GM13977 (cell line): ENCODE measurements at regions not wholly inside any gene's neighbourhood (a gene's known extent, or its start where the extent isn't known, plus 50 kb on each side); places are given as distances from the start of the nearest gene placed in this dataset.

Experiments
- DNase-seq: peaks from one replicate; pipeline ENCODE4 v3.0.0; 2012; ENCODE audit warnings: low spot score
- in situ Hi-C: fragments of 300-500 bp; cut with MboI; formaldehyde crosslinking; loops from one replicate; pipeline ENCODE4 v1.12.0; 2022; ENCODE audit warnings: low sequenced_read_pairs, low pct_unique_long_range_greater_than_20kb, mixed read lengths, inconsistent platforms; ENCODE audit not compliant: unreplicated experiment
- TF ChIP-seq, protein P1 (sequence below): IDR thresholded peaks from 2 replicates; pipeline ENCODE4 v1.5.1; 2012; ENCODE audit warnings: mild to moderate bottlenecking, control low read depth; ENCODE audit not compliant: insufficient read depth; ENCODE audit errors: extremely low read depth, missing control alignments

DNA sequence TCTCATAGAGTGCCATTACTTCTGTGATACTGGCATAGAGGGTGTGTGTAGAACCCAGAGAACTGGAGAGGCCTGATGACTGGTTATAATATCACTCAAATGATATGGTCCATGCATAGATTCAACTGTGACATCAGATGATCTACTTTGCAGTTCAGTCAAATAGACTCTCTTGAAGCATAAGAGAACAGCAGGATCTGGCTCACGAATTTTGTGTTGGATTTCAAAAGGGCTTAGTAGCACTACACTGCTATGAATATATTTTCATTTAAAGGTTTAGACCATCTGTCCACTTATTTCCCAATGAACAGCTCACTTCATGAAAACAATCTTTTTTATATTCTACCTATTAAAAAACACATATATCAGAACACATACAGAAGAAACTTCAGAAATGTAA lies 119.7 kb downstream of the KIF2B start:
- in situ Hi-C loops = no loop called here
- DNase-seq = no peak
- TF ChIP-seq, protein P1, sequence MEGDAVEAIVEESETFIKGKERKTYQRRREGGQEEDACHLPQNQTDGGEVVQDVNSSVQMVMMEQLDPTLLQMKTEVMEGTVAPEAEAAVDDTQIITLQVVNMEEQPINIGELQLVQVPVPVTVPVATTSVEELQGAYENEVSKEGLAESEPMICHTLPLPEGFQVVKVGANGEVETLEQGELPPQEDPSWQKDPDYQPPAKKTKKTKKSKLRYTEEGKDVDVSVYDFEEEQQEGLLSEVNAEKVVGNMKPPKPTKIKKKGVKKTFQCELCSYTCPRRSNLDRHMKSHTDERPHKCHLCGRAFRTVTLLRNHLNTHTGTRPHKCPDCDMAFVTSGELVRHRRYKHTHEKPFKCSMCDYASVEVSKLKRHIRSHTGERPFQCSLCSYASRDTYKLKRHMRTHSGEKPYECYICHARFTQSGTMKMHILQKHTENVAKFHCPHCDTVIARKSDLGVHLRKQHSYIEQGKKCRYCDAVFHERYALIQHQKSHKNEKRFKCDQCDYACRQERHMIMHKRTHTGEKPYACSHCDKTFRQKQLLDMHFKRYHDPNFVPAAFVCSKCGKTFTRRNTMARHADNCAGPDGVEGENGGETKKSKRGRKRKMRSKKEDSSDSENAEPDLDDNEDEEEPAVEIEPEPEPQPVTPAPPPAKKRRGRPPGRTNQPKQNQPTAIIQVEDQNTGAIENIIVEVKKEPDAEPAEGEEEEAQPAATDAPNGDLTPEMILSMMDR = no peak

DNA sequence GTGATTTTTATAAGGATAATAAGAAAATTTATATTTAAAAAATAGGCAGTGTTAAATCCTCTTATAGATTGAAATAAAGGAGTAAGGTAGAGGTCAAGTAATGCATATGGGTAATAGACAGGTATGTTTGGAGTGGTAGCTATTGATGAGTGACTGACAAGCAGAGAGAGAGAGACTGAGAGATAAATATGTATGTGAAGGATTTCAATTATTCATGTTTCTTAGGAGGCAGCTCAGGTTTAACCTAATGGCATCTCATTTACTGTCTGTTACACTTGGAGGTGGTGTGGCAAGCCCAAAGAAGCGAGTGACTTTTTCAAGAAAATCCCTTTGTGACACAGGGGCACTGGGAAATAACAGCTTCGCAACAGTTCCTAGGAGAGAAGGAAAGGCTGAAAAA lies 120.2 kb downstream of the KIF2B start:
- no peak for DNase-seq
- in situ Hi-C loops = no loop called here
- TF ChIP-seq, protein P1 = no peak

DNA sequence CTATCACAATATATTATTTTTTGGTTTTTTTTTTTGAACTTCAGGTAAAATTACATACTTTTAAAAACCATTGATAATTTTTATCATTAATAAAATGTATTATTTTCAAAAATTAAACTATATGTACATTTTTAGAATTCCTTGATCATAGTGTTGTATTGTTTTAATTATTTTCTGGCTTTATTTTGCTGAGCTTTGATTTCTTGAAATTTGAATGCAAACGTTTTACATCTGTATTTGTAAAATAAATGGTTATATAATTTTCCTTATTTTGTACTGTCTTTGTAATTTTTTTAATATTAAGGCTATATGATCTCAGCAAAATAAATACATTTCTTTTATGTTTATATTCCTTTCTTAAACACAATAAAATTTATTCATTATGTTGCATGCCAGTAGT lies 125.6 kb downstream of the KIF2B start:
- in situ Hi-C loops = no loop called here
- DNase-seq = no peak

DNA sequence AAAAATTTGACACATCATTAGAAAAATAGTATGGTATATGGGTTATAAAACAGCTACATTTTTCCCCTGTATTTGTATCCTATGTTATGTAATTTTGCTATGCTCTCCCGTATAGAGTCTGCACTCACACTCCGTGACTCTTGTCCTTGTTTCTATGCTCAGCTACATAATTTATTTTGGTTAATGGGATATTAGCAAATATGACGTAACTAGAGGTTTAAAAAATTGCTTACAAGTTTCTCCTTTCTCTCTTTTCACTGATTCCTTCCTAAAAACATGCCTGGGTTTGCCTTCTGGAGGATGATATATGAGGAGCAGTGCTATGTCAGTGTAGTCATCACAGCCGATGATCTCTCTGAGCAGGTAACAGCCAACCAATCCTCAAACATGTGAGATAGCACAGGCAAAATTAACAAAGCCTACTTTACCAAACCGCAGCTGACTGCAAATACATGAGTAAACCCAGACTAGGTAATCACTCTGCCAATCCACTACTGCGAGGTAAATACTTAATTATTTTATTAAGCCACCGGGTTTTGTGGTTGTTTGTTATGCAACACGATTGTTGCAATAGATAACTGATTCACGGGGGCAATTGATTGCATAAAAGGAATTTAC lies 126.9 kb downstream of the KIF2B start:
- TF ChIP-seq, protein P1 = no peak
- no peak for DNase-seq
- in situ Hi-C loops = no loop called here

More for the DNA sequence above, 125.6 kb downstream of the KIF2B start:
- TF ChIP-seq, protein P1 = no peak

DNA sequence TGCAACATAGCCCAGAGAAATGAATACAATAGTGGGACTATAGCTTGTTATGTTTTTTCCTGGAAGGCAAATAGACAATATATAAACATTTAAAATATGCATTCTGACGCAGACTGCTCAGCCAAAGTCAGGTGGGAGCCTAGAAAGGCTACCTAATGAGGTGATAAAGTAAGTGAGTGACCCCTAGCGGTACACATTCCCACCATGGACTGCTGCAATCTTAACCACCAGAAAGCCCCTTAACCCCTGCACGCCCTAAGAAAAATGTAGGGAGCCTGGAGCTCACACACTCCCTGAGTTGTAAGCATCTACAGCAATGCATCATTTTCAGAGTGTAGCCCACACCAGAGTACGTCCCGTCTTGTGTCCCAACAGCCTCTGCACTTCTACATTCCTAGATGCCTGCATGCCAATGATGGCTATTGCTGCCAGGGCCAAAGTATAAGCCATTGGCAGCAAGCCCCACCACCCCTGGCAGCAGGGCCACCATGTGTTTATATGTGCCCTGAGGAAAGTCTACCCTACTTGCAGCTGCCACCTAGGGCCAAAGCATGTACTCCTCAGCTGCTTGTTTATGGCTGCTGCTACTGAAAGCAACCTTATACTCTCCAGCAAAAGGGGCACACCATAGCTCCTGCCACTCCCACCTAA lies 127.6 kb downstream of the KIF2B start:
- TF ChIP-seq, protein P1 = no peak
- DNase-seq = no peak
- in situ Hi-C loops = no loop called here

DNA sequence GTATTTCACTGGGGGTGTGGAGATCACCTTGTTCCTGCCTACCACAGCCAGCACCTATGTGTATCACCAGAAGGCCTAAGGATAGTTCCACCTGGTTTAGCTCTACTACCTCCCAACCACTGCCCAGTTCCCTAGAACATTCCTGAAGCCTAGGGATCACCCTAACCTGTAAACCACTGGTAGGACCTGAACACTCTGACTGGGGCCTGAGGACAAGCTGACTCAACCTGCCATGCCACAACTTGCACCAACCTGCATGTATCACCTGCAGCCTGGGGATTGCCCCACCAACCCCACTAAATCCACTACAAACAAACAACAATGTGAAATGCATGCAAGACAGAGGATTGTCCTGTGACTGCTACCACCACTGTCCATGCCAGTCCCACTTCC lies 128.1 kb downstream of the KIF2B start:
- TF ChIP-seq, protein P1 = no peak
- no peak for DNase-seq
- in situ Hi-C loops = no loop called here

DNA sequence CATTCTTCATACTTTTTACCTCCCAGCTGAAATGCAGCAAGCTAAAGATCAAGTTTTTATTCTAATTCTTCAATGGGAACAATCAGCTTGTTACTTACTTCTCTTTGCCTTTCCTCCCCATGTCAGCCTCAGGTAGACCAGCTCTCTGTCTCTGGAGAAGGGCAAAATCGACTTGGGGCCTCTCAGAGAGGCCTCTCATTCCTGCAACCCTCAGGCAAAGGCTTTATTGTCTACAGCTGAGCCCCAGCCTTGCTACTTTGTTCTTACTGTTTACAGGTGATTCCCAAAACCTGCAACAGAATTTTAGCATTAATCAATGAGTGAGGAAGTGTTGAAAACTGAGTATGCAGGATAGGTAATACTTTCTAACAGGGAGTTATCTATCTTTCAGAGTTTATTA lies 148.6 kb downstream of the KIF2B start:
- no peak for DNase-seq
- TF ChIP-seq, protein P1 = no peak

More for the DNA sequence above, 148.6 kb downstream of the KIF2B start:
- in situ Hi-C loops = no loop called here
